ENCODE measurements at regions not wholly inside any gene's neighbourhood (a gene's known extent, or its start where the extent isn't known, plus 50 kb on each side); places are given as distances from the start of the nearest gene placed in this dataset.

DNA sequence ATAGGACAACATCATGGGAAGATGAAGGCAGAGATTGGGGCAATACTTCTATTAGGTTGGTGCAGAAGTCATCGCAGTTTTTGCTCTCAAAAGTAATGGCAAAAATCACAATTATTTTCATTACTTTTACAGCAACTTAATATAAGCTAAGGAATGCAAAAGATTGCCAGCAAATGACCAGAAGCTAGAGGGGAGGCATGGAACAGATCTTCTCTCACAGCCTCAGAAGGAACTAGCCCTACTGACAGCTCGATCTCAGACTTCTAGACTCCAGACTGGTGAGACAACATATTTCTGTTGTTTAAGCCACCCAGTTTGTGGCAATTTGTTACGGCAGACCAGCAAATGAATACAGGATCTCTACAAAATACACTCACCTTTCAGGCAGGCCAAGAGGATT is 348.5 kb upstream of the TBX3 start (continued):
- TF ChIP-seq, protein P1, sequence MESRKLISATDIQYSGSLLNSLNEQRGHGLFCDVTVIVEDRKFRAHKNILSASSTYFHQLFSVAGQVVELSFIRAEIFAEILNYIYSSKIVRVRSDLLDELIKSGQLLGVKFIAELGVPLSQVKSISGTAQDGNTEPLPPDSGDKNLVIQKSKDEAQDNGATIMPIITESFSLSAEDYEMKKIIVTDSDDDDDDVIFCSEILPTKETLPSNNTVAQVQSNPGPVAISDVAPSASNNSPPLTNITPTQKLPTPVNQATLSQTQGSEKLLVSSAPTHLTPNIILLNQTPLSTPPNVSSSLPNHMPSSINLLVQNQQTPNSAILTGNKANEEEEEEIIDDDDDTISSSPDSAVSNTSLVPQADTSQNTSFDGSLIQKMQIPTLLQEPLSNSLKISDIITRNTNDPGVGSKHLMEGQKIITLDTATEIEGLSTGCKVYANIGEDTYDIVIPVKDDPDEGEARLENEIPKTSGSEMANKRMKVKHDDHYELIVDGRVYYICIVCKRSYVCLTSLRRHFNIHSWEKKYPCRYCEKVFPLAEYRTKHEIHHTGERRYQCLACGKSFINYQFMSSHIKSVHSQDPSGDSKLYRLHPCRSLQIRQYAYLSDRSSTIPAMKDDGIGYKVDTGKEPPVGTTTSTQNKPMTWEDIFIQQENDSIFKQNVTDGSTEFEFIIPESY (IDR thresholded peaks at IDR 0.05; ENCODE audit: extremely low read depth, insufficient replicate concordance, low read length): no peak
- no peak for TF ChIP-seq POLR2AphosphoS5 (IDR thresholded peaks at IDR 0.05; ENCODE audit: low read depth, low read length)
- no peak for TF ChIP-seq EGR1 (IDR thresholded peaks at IDR 0.05; ENCODE audit: low read depth)

- Histone ChIP-seq H3K36me3 (ENCODE audit: control insufficient read depth in 1 of 2, insufficient read depth in 2 of 2, low read length in 2 of 2) (no peaks in the 10 kb centered on the region), H2AFZ (ENCODE audit: low read depth, low read length, poor library complexity, severe bottlenecking) (no peak overlapping the region), H3K9me2 (ENCODE audit: insufficient read depth) (no peaks in the 10 kb centered on the region), H3K4me1 (ENCODE audit: control insufficient read depth in 1 of 2, insufficient read depth in 2 of 2, low read length in 2 of 2) (no peaks in the 10 kb centered on the region), H3K79me2 (ENCODE audit: insufficient read depth, low read length) (no peaks in the 10 kb centered on the region), H4K20me1 (ENCODE audit: insufficient read depth) (no peaks in the 10 kb centered on the region), H3K27me3 (ENCODE audit: insufficient read depth, low read length) (no peaks in the 10 kb centered on the region), H3K9me3 (ENCODE audit: control insufficient read depth in 1 of 2, insufficient read depth in 1 of 2, low read depth in 1 of 2, low read length in 2 of 2) (no peaks in the 10 kb centered on the region), H3K4me2 (ENCODE audit: low read length) (no peak overlapping the region), H3K9ac (ENCODE audit: low read length) (no peak overlapping the region), H3K27ac (ENCODE audit: low read depth, low read length) (no peak overlapping the region), H3K4me3 (replicated peaks in 1 of 2; ENCODE audit: low read depth in 1 of 2, low read length in 2 of 2) (no peak overlapping the region)
- no peak for ATAC-seq
- TF ChIP-seq EGR1 (IDR thresholded peaks at IDR 0.05; ENCODE audit: low read depth) (no peak), CEBPB (IDR thresholded peaks at IDR 0.05; ENCODE audit: low read depth) (no peak), YY1 (IDR thresholded peaks at IDR 0.05; ENCODE audit: extremely low read depth, insufficient replicate concordance, low read depth, low read length) (no peak), RAD21 (IDR thresholded peaks at IDR 0.05; ENCODE audit: low read depth) (no peak), SRF (IDR thresholded peaks at IDR 0.05; ENCODE audit: low read depth) (no peak), TCF7L2 (IDR thresholded peaks at IDR 0.05; ENCODE audit: borderline replicate concordance, extremely low read depth, insufficient read depth, insufficient read length) (no peak), SIN3A (IDR thresholded peaks at IDR 0.05; ENCODE audit: low read depth) (no peak), FOSL1 (IDR thresholded peaks at IDR 0.05; ENCODE audit: low read depth) (no peak), ZFX (IDR thresholded peaks at IDR 0.05) (no peak), EZH2 (IDR thresholded peaks at IDR 0.05) (no peak), EZH2phosphoT487 (IDR thresholded peaks at IDR 0.05; ENCODE audit: borderline replicate concordance) (no peak), CBX3 (IDR thresholded peaks at IDR 0.05; ENCODE audit: low read depth) (no peak), ELF1 (IDR thresholded peaks at IDR 0.05; ENCODE audit: borderline replicate concordance, low read depth) (no peak), POLR2AphosphoS5 (IDR thresholded peaks at IDR 0.05; ENCODE audit: low read depth, low read length) (no peak)
- TF ChIP-seq, protein P1 (IDR thresholded peaks at IDR 0.05; ENCODE audit: extremely low read depth, insufficient replicate concordance, low read length): no peak
- TF ChIP-seq, protein P2, sequence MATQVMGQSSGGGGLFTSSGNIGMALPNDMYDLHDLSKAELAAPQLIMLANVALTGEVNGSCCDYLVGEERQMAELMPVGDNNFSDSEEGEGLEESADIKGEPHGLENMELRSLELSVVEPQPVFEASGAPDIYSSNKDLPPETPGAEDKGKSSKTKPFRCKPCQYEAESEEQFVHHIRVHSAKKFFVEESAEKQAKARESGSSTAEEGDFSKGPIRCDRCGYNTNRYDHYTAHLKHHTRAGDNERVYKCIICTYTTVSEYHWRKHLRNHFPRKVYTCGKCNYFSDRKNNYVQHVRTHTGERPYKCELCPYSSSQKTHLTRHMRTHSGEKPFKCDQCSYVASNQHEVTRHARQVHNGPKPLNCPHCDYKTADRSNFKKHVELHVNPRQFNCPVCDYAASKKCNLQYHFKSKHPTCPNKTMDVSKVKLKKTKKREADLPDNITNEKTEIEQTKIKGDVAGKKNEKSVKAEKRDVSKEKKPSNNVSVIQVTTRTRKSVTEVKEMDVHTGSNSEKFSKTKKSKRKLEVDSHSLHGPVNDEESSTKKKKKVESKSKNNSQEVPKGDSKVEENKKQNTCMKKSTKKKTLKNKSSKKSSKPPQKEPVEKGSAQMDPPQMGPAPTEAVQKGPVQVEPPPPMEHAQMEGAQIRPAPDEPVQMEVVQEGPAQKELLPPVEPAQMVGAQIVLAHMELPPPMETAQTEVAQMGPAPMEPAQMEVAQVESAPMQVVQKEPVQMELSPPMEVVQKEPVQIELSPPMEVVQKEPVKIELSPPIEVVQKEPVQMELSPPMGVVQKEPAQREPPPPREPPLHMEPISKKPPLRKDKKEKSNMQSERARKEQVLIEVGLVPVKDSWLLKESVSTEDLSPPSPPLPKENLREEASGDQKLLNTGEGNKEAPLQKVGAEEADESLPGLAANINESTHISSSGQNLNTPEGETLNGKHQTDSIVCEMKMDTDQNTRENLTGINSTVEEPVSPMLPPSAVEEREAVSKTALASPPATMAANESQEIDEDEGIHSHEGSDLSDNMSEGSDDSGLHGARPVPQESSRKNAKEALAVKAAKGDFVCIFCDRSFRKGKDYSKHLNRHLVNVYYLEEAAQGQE (IDR thresholded peaks at IDR 0.05; ENCODE audit: low read depth): no peak
- TF ChIP-seq, protein P3, sequence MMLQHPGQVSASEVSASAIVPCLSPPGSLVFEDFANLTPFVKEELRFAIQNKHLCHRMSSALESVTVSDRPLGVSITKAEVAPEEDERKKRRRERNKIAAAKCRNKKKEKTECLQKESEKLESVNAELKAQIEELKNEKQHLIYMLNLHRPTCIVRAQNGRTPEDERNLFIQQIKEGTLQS (IDR thresholded peaks at IDR 0.05): no peak
- intact Hi-C loops (cut with micrococcal nuclease): no loop called here
- DNase-seq (ENCODE audit: low read depth, low spot score): no peak
- BruUV-seq (replicated peaks): no TSS peak
- ChIA-PET CTCF (no interaction called here), POLR2A (no interaction called here), RAD21 (ENCODE audit: low non-redundant PET in 1 of 2, low total read pairs in 2 of 2, uncharacterized antibody in 2 of 2, unreplicated experiment in 2 of 2) (no interaction called here)
Measured at GRCh38 chr12:115030017-115030416, 346.0 kb upstream of the TBX3 start.

All from HCT116 (cell line).